Stimulated activated CD4-positive, alpha-beta T cell treated with anti-CD3 and anti-CD28 coated beads, TNF-alpha, amount 100 ng/mL, for 1 hour (primary cell): ENCODE measurements at regions not wholly inside any gene's neighbourhood (a gene's known extent, or its start where the extent isn't known, plus 50 kb on each side); places are given as distances from the start of the nearest gene placed in this dataset.
"Not testable (repeated sequence)": the region's sequence is repeated elsewhere in the genome, so short reads cannot be mapped to it uniquely, and the experiment has no call there.

Experiments
- DNase-seq, 3 donors: peaks; one replicate each; pipeline ENCODE4 v3.0.0-alpha.2; 2020; ENCODE audit warnings: low read depth in 3 of 3, low spot score in 1 of 3

GRCh38 chr5:162939991-162940390, 497.4 kb upstream of the CCNG1 start:
- DNase-seq = no peak

- no peak for DNase-seq
Measured at GRCh38 chr5:162948677-162949076, 488.7 kb upstream of the CCNG1 start.

- DNase-seq = no peak
Measured at GRCh38 chr5:162956570-162956969, 480.8 kb upstream of the CCNG1 start.

- DNase-seq = not testable (repeated sequence)
Measured at GRCh38 chr5:162964144-162964543, 473.3 kb upstream of the CCNG1 start.

GRCh38 chr5:162990063-162990462, 447.3 kb upstream of the CCNG1 start:
- DNase-seq = no peak

- DNase-seq = no peak
Measured at GRCh38 chr5:162990856-162991497, 446.4 kb upstream of the CCNG1 start.

GRCh38 chr5:162995568-162995967, 441.8 kb upstream of the CCNG1 start:
- no peak for DNase-seq

- no peak for DNase-seq
Measured at GRCh38 chr5:162996053-162996452, 441.3 kb upstream of the CCNG1 start.

- DNase-seq = no peak
Measured at GRCh38 chr5:163005949-163006348, 431.4 kb upstream of the CCNG1 start.

GRCh38 chr5:163022582-163023128, 414.7 kb upstream of the CCNG1 start:
- no peak for DNase-seq

GRCh38 chr5:163023846-163024245, 413.5 kb upstream of the CCNG1 start:
- no peak for DNase-seq

- no peak for DNase-seq
Measured at GRCh38 chr5:163024936-163025335, 412.5 kb upstream of the CCNG1 start.

- DNase-seq = no peak
Measured at GRCh38 chr5:163033656-163034055, 403.7 kb upstream of the CCNG1 start.

GRCh38 chr5:163041254-163041653, 396.1 kb upstream of the CCNG1 start:
- no peak for DNase-seq

GRCh38 chr5:163079618-163080017, 357.8 kb upstream of the CCNG1 start:
- DNase-seq = no peak

- DNase-seq = no peak
Measured at GRCh38 chr5:163089230-163089629, 348.2 kb upstream of the CCNG1 start.

- no peak for DNase-seq
Measured at GRCh38 chr5:163089926-163090325, 347.5 kb upstream of the CCNG1 start.

GRCh38 chr5:163094492-163095180, 342.8 kb upstream of the CCNG1 start:
- no peak for DNase-seq

GRCh38 chr5:163104464-163104863, 332.9 kb upstream of the CCNG1 start:
- DNase-seq = no peak

- no peak for DNase-seq
Measured at GRCh38 chr5:163105456-163105855, 331.9 kb upstream of the CCNG1 start.

GRCh38 chr5:163106098-163106497, 331.3 kb upstream of the CCNG1 start:
- no peak for DNase-seq

GRCh38 chr5:163108351-163108750, 329.0 kb upstream of the CCNG1 start:
- DNase-seq = no peak

- no peak for DNase-seq
Measured at GRCh38 chr5:163115011-163115410, 322.4 kb upstream of the CCNG1 start.
